HG02759 (cell line): ENCODE measurements at regions not wholly inside any gene's neighbourhood (a gene's known extent, or its start where the extent isn't known, plus 50 kb on each side); places are given as distances from the start of the nearest gene placed in this dataset.

Experiments used
- ATAC-seq: cut with Tn5 transposase; IDR thresholded peaks from one replicate; pipeline ENCODE4 v1.9.1; 2021; ENCODE audit warnings: mild to moderate bottlenecking, moderate library complexity; ENCODE audit not compliant: unreplicated experiment

DNA sequence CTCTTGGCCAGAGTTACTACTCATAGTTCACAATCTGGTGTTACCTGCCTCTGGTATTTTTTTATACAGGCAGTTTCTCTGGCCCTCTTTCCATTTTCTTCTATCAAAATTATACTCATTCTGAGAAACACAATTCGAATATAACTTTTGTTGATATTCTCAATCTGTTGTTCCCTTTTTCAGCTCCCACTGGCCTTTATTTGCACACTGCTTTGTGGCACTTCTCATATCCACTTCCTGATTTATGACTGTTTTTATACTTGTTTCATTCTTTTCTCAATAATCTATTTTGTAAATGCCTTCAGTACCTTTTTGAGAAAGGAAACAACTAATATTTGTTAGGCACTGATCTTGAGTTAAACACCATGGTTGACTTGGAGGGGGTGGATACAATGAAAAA, 93.8 kb upstream of the HDAC9 start:
- ATAC-seq, result no peak

DNA sequence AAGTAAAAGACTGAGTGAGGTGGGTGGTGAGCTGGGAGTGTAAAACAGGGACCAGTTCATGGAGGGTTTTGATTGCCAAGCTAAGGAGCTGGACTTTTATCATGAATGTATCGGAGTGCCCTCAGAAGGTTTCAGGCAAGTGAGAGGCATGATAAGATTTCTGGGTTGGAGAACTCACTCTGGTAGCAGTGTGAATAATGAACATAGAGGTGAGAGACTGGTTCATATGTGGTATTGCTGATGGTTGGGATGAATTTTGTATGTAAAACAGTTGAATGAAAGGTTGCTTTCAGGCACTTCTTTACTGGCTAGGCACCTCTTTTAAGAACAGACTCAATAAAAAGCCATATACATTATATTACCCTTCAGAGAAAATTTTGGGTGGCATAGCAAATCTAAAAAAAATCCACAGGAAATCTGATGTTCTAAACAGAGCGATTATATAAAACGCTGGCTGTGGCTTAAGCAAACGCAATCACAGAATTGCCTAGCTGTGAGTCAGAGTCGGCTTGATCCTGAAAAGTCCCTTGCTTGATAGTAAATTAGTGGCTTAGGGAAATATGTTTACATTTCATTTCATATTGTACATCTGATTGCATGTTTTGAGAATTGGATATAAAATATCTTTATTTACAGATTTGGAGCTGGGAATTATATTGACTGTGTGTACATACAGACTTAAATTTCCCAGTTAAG, 92.9 kb upstream of the HDAC9 start:
- ATAC-seq, result no peak

DNA sequence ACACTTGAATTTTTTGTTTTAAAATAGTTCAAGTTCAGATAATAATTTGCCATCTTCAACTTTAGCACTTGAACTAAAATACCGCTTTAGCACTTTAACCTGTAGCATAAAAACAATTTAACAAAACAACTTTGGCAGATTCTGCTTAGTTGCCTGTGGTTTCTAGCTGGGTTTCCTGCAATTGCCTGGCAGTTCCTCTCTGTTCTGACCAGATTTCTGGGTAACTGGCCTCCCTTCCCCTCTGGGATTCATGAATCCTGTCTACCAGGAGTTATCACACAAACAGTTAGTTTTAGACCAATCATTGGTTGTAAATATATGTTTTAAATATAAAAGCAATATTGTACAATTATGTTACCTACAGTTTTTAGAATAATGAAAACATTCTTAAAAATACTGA, 89.8 kb upstream of the HDAC9 start:
- no peak for ATAC-seq

DNA sequence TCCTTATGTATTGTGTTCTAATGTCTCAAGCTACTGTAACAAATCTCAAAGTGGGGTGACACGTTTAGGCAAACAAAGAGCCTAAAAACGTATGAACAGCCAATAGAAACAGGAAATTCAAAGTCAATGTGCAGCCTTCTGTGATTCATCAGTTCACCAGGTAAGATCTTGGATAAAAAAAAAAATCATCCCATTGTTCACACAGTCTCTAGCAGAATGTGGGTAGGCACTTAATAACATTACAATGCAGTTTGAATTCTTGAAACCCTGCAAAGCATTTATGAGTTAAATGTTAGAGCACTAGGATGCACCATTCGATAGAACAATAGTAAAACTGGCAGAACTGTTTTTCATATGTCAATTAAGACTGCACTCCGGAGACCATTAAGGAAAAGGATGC, 88.2 kb upstream of the HDAC9 start:
- ATAC-seq, result no peak

DNA sequence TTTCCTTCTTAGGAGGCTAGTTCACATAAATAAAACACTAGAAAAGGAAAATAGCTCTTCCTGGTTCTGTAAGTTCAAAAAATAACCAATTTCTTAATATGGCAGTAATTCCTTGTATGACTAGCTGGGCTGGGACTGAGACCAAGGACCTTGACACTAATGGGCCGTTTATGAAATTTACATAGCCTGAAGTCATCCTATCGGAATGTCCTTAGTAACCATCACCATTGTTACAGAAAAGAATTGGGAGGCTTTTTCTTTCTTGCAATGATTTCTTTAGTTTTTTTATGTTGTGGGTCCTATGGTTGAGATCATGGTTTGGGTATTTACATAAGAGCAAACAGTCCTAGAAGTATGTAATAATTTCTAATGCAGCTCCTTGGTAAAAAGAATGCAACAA, 87.1 kb upstream of the HDAC9 start:
- no peak for ATAC-seq

DNA sequence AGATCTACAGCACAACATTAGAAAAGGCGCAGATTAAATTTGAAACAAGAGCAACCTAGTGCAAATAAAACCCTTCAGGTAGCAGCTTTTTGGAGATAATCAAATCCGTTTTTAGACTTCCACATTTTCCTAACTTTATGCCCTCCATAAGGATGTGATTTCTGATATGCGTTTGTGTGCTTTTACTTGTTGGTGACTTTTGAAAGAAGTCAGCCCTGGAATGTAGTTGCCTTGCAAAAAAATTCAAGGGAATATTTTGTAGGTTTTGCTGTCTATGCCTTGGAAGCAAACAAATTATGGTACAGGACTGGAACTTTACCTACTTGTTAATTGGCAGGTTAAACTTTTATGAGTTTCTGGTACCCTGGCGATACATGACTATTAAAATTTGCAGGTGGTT, 86.7 kb upstream of the HDAC9 start:
- no peak for ATAC-seq

DNA sequence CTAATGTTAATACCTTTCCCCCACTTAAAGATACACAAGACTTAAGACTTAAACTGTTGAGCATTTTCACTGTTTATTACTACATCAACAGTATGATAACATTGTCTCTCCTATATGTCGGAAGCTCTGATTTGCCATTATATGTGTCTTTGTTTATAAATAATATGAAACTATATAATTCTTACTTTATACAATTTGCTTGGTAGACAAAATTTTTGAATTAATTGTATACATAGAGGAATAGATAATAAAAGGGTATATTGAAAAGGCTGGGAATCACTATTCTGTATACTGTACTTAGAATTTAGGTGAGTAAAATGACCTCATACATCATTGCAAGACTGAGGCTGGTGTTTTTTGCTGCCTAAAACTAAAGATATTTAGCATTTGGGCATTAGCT, 82.1 kb upstream of the HDAC9 start:
- no peak for ATAC-seq

DNA sequence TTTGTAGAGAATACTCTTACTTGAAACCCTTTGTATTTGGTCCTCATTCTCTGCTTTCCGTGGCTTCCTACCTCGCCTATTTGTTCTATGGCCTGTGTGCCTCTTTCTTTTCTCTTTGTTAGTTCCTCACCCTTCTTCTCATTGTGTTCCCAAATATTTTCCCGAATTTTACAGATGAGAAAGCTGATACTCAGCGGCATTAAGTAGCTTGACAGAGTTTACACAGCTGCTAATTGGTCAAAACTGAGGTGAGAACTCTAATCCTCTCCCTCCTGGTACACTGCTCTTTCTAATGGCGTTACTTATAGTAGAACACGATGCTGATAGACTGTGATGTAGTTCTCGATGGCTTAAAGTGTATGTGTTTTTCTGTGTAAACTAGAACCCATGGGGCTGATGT, 80.7 kb upstream of the HDAC9 start:
- no peak for ATAC-seq

DNA sequence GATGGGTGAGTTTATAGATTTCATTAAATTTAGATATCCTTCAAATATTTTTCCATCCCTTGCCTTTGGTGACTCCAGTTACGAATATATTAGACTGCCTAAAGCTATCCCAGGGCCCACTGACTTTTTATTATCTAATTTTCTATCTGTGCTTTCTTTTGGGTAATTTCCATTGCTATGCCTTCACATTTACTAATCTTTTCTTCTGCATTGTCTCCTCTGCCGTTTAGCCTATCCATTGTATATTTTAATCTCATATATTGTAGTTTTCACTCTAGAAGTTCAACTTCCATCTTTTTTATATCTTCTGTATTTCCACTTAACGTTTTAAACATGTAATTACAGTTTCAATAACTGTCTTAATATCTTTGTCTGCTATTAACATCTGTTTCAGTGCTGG, 78.6 kb upstream of the HDAC9 start:
- no peak for ATAC-seq

DNA sequence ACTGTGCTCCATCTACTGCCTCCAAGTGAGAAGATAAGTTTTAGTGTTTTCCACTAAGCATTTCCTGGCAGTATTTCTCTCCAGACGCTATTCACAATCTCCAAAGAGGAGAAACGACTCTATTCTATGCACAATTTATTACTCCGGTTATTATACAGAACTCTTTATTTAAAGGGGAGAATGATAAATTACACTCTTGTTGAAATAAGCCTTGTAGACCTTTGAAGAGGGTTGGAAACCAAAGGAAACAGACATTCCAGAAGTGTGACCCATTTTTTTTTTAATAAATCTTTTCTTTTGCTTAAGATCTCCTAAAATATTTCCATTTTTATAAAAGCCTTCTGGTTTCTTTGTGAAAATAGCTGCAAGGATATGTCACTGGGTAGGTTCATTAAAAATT, 76.1 kb upstream of the HDAC9 start:
- no peak for ATAC-seq

DNA sequence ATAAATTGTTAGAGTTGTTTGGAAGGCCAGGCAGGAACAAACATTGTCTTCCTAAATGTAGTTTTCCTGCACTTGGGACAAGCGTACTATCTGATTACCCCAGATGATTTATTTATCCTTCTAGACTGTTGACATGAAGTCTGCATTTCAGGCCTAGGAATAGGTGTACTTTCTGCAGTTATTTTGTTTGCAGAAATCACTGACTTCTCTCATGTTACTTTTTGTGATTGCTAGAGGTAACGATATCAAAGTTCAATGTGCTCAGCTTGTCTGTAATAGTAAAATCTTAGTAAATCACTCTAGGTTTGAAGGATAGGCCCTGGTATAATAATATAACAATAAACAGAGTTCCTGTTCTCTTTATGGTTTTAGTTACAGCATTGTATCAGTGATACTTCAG, 75.4 kb upstream of the HDAC9 start:
- no peak for ATAC-seq

DNA sequence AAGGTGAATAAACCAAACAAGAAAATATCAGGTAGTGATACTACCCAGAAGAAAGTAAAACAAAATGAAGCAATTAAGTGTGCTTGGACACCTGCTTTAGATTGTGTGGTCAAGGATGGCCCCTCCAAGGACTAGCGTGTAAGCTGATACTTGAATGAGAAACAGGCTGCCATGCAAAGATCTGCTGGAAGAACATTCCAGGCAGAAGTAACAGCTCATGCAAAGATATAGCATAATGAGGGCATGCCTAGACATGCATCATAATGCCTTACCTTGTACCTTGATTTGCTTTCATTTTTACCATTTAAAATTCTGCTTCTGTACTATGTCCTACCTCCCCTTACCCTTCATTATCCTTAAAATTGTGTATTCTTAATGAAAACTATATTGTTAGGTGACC, 74.8 kb upstream of the HDAC9 start:
- ATAC-seq, result no peak

DNA sequence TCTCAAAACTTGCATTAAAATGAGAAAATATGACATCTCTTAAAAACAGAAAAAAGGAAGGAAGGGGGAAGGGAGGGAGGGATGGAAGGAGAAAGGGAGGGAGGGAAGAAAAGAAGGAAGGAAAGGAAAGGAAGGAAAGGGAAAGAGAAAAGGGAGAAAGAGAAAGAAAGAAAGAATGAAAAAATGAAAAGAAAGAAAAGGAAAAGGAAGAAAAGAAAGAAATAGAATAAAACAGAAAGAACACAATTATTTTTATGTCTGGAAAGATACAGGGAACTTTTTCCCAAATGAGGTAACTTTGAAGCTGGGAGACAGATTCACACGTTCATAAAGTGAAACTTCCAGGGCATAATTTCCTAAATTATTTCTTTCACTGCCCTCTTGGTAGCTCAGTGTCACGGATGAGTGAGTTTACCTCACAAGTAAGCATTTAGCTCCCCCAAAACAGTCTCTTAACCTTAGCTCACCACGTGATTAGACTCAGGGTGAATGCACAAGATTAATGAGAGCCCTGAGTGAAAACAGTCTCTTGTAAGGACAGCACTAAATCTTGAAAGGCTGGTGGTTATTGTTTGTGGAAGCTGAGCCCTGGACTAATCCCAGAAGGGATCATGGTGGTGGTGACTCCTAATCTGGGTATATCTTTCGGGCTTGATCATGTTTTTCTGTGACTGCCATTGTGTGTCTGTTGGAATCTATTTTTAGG, 74.1 kb upstream of the HDAC9 start:
- ATAC-seq, result no peak

DNA sequence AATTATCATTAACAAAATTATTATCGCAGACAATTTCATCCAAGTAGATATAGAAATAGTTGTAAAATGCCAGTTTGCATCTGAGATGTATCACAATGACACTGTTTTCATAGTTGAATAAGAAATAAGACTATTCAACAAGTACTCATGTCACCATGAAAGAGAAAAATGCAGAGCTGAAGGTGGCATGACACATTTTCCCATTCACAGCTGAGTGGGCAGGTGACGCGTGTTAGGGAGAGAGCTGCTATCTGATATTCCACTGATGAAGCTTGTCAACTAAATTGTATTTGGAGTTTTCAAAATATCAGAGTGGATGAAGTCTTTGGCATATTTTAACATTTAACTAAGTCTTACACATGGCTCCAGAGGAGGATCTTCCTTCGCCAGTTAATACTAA, 70.3 kb upstream of the HDAC9 start:
- no peak for ATAC-seq

DNA sequence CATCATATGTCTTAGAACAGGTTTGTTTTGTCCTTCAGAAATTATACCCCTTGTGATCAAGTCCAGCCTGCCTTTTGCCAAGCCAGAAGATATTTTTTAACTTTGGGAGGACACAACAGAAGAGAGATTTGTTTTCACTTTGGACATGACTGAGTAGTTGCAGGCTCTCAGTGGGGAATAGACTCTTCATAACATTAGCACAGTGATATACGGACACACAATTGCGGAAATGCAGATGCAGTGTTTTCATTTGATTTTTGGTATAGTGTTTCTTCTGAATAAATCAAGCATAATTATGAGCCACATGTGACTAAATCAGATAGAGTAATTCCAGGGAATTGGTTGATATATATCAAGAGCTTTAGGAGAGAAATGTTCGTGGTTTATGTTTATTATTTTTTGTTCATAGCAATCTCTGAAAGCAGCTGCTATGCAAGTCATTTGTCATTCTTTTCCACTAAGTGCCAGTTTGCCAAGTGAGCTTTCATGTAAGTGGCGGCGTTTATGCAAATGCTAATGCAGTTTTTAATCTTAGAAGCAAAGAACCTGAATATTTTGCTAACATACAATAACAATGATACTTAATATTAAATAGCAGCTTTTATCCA, 69.6 kb upstream of the HDAC9 start:
- no peak for ATAC-seq

DNA sequence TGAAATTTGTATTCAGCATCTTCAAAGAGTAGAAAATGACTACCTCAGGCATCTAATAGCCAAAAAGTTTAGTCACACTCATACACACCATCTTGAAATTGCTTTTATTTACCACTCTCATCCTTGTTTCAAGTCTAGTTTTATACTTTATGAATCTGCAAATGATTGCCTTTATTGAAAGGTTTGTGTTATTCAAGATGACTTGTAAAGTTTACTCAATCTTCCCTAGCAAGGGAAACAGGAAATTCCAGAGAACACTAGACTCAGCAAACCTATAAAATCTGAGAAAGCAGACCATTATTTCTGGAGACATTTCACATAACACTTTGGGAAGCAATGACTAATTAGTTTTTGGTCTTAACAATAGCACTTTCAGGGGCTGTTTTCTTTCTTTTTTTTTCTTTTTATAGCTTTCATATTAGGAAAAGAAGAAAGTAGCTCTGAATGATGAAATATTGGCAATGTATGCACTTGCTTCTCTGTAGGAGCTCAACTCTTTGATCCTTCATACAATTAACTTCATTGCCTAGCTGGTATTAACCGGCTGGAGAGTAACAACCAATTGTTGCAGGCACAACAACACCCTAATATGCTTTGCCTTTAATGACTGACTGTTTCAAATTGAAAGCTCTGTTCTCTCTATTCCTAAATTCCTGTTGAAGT, 68.9 kb upstream of the HDAC9 start:
- ATAC-seq, result no peak

DNA sequence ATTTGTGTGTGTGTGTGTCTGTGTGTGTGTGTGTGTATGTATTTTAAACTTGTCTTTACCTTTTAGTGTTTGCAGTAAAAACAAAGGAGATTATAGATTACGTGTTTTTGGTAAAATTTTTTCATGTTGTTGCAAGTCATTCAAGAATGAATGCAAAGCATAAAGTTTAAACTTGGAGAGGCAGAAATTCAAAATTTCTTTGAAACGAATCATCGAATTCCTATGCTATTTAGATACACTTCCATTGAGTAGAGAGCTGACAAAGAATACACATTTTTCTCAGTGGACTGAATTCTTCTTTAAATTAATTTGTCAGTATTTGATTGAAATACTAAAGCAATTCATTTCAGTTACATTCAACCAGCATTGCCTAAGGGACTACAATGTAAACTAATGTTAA, 66.0 kb upstream of the HDAC9 start:
- ATAC-seq, result no peak

DNA sequence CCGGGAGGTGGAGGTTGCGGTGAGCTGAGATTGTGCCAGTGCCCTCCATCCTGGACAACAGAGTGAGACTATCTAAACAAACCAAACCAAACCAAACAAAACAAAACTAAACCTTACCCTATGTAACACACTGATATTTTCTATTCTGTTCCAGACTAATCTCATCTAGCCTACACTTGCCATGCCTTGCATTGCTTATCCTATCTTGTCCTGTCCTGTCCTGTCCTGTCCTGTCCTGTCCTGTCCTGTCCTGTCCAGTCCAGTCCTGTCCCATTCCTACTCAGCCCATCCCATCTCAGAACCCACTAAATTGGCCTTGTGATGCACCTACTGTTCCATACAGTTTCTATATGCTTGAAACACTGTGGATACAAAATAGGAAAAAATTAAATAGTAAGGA, 64.7 kb upstream of the HDAC9 start:
- ATAC-seq, result no peak

DNA sequence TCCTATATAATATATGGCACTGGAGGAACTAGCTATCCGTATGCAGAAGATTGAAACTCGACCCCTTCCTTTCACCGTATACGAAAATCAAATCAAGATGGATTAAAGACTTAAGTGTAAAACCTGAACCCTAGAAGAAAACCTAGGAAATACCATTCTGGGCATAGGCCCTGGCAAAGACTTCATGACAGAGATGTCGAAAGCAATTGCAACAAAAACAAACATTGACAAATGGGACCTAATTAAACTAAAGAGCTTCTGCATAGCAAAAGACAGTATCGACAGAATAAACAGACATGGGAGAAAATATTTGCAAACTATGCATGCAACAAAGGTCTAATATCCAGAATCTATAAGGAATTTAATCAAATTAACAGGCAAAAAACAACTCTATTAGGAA, 61.4 kb upstream of the HDAC9 start:
- no peak for ATAC-seq

DNA sequence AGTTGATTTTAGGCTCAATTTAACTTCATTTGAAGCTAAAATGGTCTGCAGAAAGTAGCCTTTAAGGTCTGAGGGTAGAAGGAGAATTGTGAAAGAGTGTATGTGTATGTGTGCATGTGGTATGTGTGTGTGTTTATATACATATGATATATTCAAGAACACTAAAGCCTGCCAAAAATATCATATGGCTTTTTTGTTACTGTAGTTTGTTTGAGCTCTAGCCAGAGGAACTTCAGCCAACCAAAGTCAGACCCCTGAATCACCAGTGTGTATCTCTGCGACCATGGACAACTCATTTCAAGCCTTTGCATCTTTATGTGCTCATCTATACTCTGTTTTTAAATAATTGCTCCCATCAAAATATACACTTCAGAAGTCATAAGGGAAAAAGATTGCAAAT, 58.4 kb upstream of the HDAC9 start:
- ATAC-seq, result no peak

DNA sequence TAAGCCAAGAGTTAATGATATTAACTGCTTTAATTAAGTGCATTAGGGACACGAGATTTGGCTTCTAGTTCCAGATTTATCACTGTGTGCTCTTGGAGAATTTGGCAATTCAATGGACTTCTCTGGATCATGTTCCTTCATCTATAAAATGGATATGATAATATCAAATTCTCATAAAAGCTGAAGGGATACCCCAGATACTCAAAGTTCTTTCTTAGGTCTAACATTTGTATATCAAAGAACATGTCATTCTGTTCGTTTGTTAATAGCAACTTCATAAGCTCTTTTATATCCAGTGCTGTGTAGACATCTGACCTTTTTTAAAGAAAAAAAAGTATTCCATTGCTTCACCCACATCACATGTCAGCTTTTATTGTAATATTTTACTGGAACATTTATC, 54.6 kb upstream of the HDAC9 start:
- no peak for ATAC-seq

DNA sequence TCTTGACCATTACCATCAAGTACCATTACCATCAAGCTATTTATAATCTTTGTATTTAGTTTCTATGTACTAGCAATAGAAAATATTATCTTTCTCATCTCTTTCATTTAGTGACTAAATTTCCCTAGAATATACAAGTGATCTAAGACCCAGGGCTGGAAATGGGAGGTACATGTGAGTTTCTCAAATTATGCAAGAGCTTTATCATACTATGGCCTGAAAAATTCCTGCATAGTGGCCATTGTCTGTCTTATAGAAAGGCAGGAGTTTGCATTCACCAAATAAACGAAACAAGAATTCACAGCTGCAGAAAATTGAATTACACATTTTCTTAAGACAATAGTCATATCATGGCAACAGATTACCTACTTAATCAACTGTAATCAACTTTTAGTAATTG, 50.7 kb upstream of the HDAC9 start:
- ATAC-seq, result no peak
